ENCODE measurements at regions not wholly inside any gene's neighbourhood (a gene's known extent, or its start where the extent isn't known, plus 50 kb on each side); places are given as distances from the start of the nearest gene placed in this dataset.

DNA sequence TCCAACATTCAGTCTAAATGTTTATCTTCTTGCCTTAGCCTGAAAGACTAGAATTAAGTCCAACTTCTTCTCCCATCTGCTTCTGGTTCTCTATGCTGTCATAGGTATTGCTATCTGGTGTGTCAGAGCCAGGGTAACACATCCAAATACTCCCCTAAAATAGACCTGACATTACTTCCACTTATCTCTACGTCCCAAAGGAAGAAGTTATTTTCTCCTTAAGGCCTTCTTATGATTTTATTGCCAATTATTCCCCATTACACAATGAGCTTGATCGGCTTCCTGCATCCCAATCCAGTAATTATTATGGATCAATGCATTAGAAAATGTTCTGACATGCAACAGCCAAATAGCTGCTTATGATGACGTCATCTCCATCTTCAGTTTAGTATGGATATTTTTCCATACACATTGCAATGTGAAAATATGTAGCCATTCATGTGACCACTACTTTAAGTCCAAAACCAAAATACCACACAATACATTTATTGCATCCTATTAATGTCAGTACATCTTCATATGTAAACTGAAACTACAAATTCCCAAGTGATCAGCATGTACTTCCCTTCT, 555.5 kb downstream of the MAT2B start:
- no peak for DNase-seq (ENCODE audit: low spot score)
- H3K4me1 ChIP-seq = no peaks in the 10 kb centered on the region
- H3K27ac ChIP-seq = no peak overlapping the region
- H3K27me3 ChIP-seq = no peaks in the 10 kb centered on the region
- no peaks in the 10 kb centered on the region for H3K9me3 ChIP-seq
- no peaks in the 10 kb centered on the region for H3K36me3 ChIP-seq
- TF ChIP-seq, protein P1, sequence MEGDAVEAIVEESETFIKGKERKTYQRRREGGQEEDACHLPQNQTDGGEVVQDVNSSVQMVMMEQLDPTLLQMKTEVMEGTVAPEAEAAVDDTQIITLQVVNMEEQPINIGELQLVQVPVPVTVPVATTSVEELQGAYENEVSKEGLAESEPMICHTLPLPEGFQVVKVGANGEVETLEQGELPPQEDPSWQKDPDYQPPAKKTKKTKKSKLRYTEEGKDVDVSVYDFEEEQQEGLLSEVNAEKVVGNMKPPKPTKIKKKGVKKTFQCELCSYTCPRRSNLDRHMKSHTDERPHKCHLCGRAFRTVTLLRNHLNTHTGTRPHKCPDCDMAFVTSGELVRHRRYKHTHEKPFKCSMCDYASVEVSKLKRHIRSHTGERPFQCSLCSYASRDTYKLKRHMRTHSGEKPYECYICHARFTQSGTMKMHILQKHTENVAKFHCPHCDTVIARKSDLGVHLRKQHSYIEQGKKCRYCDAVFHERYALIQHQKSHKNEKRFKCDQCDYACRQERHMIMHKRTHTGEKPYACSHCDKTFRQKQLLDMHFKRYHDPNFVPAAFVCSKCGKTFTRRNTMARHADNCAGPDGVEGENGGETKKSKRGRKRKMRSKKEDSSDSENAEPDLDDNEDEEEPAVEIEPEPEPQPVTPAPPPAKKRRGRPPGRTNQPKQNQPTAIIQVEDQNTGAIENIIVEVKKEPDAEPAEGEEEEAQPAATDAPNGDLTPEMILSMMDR (IDR thresholded peaks at IDR 0.05) = no peak
- no peak overlapping the region for H3K4me3 ChIP-seq

DNA sequence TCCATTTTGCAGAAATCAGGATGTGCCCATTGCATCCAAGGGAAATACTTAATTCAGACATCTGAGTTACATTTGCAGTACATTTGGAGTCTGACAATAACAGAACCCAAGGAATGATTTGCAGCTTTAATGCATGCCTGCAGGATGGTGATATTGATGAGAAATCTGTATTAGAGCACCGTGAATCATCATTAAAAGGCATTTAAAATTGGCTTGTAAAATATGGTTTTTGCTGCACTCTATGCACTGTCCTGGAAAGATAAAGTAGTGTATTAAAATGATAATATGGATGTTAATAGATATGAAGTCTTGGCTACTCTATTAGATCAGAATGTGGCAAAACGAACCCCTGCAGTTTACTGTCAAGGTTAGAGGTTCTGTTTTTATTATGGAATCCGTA, 556.9 kb downstream of the MAT2B start:
- Histone ChIP-seq H3K36me3 (no peaks in the 10 kb centered on the region), H3K4me3 (no peak overlapping the region), H3K27ac (no peak overlapping the region), H3K4me1 (no peaks in the 10 kb centered on the region), H3K9me3 (no peaks in the 10 kb centered on the region), H3K27me3 (no peaks in the 10 kb centered on the region)
- TF ChIP-seq, protein P1 (IDR thresholded peaks at IDR 0.05) = no peak
- DNase-seq (ENCODE audit: low spot score) = no peak

DNA sequence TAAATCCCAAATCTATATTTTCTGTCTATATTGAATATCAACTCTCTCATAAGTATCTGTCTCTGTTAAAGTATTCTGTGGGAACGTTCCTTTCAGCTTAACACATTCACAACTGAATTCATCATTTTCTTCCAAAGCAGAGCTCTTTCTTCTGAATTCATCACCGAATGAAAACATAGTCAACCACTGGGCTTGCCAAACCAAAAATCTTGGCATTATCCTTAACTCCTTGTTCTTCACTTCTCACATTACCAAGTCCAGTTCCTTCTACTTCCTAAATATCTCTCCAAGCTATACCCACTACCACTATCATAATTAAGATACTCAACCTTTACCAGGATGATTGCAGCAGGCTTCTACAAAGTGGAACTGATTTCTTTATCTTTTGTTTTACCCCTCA, 559.8 kb downstream of the MAT2B start:
- Histone ChIP-seq H3K27me3 (no peaks in the 10 kb centered on the region), H3K9me3 (peaks cover 0 to 8% of the 10 kb centered on the region in 2 donors), H3K4me3 (no peak overlapping the region), H3K36me3 (no peaks in the 10 kb centered on the region), H3K4me1 (no peaks in the 10 kb centered on the region), H3K27ac (no peak overlapping the region)
- TF ChIP-seq, protein P1 (IDR thresholded peaks at IDR 0.05) = no peak
- DNase-seq (ENCODE audit: low spot score) = no peak

DNA sequence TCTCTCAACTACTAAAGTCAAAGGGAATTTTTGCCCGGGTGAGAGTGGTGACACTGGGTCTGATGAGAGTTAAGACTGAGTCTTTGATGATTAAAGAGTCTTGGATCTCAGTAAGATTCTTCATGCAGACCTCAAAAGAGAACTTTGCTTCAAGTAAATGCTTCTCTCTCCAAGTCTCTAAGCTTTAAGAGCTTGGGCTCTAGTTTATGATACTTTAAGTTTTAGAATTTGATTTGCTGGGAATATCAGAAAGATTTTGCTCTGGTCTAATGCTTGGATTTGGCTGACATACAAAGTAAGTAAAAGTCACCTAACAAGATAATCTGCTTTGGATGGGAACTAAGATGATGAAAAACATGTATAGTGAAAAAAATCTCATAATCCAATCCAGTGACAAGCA, 566.3 kb downstream of the MAT2B start:
- Histone ChIP-seq H3K27me3 (no peaks in the 10 kb centered on the region), H3K4me1 (no peaks in the 10 kb centered on the region), H3K36me3 (no peaks in the 10 kb centered on the region), H3K27ac (no peak overlapping the region), H3K4me3 (no peak overlapping the region), H3K9me3 (peaks cover 0 to 8% of the 10 kb centered on the region in 2 donors)
- TF ChIP-seq, protein P1 (IDR thresholded peaks at IDR 0.05) = no peak
- DNase-seq (ENCODE audit: low spot score) = no peak

DNA sequence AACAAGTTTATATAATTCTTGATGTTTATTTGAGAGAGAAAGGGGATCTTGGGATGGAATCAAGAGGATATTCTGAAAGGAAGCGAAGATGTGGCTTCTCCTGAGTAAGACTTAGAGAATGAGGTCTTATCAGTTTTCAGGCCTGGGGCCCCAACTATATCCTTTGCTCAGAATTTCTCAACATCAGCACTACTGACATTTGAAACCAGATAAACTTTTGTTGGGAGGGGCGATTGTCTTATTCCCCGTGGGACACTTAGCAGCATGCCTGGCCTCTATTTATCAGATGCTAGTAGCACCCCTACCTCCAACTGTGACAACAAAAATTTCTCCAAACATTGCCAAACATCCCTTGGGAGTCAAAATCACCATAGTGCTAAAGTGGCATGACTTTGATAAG, 567.7 kb downstream of the MAT2B start:
- Histone ChIP-seq H3K36me3 (no peaks in the 10 kb centered on the region), H3K27me3 (no peaks in the 10 kb centered on the region), H3K4me3 (no peak overlapping the region), H3K4me1 (no peaks in the 10 kb centered on the region), H3K9me3 (peaks cover 0 to 8% of the 10 kb centered on the region in 2 donors), H3K27ac (no peak overlapping the region)
- DNase-seq (ENCODE audit: low spot score) = no peak
- TF ChIP-seq, protein P1 (IDR thresholded peaks at IDR 0.05) = no peak

DNA sequence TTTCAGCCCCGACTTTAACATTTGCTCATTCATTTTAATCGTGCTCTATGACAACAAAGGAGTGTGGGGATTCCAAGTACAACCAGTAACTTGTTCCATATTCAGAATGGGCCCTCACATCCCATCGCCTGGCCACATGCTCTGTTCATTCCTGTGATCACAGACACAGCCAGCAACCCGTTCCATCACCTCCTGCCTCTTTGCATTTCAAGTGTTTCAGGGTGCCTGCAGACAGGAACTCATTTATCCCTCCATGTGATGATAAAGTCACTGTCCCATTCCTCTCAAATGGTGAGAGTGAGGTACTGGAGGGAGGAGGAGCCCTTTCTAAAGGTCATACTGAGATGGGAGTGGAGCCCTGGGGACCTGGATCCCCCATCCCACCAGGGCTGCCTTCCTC, 571.1 kb downstream of the MAT2B start:
- TF ChIP-seq, protein P1 (IDR thresholded peaks at IDR 0.05) = no peak
- H3K27ac ChIP-seq = peak overlapping the region in 1 of 2 donors; percentile 62

More for the DNA sequence above, 571.1 kb downstream of the MAT2B start:
- Histone ChIP-seq H3K4me3 (no peak overlapping the region), H3K9me3 (no peaks in the 10 kb centered on the region), H3K27me3 (no peaks in the 10 kb centered on the region), H3K36me3 (no peaks in the 10 kb centered on the region), H3K4me1 (no peaks in the 10 kb centered on the region)
- no peak for DNase-seq (ENCODE audit: low spot score)
